OCI-LY7 (cell line): ENCODE measurements at regions not wholly inside any gene's neighbourhood (a gene's known extent, or its start where the extent isn't known, plus 50 kb on each side); places are given as distances from the start of the nearest gene placed in this dataset.
"Not testable (repeated sequence)": the region's sequence is repeated elsewhere in the genome, so short reads cannot be mapped to it uniquely, and the experiment has no call there.

Experiments
- BruUV-seq: library from RNA; stranded (reverse); fragments of 400-500 nt; replicated peaks from 2 replicates; lab custom pipeline; 2021; lab: Mats Ljungman, UMichigan
- CTCF ChIA-PET: fragments of 300-600 bp; sonication (Branson Sonifier 250); formaldehyde crosslinking; loops from one replicate; lab custom pipeline; 2022; ENCODE audit warnings: antibody characterized with exemption; ENCODE audit not compliant: unreplicated experiment; lab: Charles Lee
- POLR2A ChIA-PET: fragments of 300-600 bp; sonication (Branson Sonifier 250); formaldehyde crosslinking; loops from one replicate; lab custom pipeline; 2022; ENCODE audit warnings: antibody characterized with exemption; lab: Charles Lee
- DNase-seq: peaks from one replicate; pipeline ENCODE4 v3.0.0-alpha.2; 2015; ENCODE audit warnings: low spot score
- H2AFZ ChIP-seq: fragments of 200-600 bp; sonication (generic), shearing (Covaris generic); 2 replicates; pipeline ENCODE4 v1.6.1; 2014; ENCODE audit warnings: mild to moderate bottlenecking, antibody characterized with exemption, low read length, moderate library complexity
- H3K27ac ChIP-seq: fragments of 200-600 bp; sonication (generic); 2 replicates; pipeline ENCODE4 v1.5.1; 2014; ENCODE audit warnings: mixed run types, low read depth, mild to moderate bottlenecking, moderate library complexity, low read length, inconsistent platforms; ENCODE audit not compliant: poor library complexity, severe bottlenecking
- H3K36me3 ChIP-seq: fragments of 200-600 bp; sonication (generic); 2 replicates; pipeline ENCODE4 v1.6.1; 2014; ENCODE audit warnings: mild to moderate bottlenecking, antibody characterized with exemption, low read length, moderate library complexity, mixed read lengths; ENCODE audit not compliant: insufficient read depth
- H3K4me1 ChIP-seq: fragments of 200-600 bp; sonication (generic); 2 replicates; pipeline ENCODE4 v1.5.1; 2014; ENCODE audit warnings: mild to moderate bottlenecking, low read length; ENCODE audit not compliant: insufficient read depth, poor library complexity, severe bottlenecking
- H3K4me2 ChIP-seq: fragments of 200-600 bp; sonication (generic); 2 replicates; pipeline ENCODE4 v1.6.1; 2014; ENCODE audit warnings: mild to moderate bottlenecking, low read length
- H3K4me3 ChIP-seq: fragments of 200-600 bp; sonication (generic); 2 replicates; pipeline ENCODE4 v1.5.1; 2014; ENCODE audit warnings: mild to moderate bottlenecking, low read depth, low read length; ENCODE audit not compliant: poor library complexity, severe bottlenecking
- H3K79me2 ChIP-seq: fragments of 200-600 bp; sonication (generic); 2 replicates; pipeline ENCODE4 v1.6.1; 2016; ENCODE audit warnings: low read depth, mild to moderate bottlenecking, low read length, moderate library complexity, mixed read lengths; ENCODE audit not compliant: insufficient read depth
- H3K9me2 ChIP-seq: fragments of 200-600 bp; sonication (generic); 2 replicates; pipeline ENCODE4 v1.6.1; 2016; ENCODE audit warnings: mild to moderate bottlenecking, low read length, mixed read lengths; ENCODE audit not compliant: insufficient read depth
- H3K9me3 ChIP-seq: fragments of 200-600 bp; sonication (generic); 2 replicates; pipeline ENCODE4 v1.6.1; 2014; ENCODE audit warnings: mild to moderate bottlenecking, mixed run types, low read length, mixed read lengths
- H4K20me1 ChIP-seq: fragments of 200-600 bp; sonication (generic); 2 replicates; pipeline ENCODE4 v1.6.1; 2014; ENCODE audit warnings: mild to moderate bottlenecking, antibody characterized with exemption, low read length, moderate library complexity, mixed read lengths; ENCODE audit not compliant: insufficient read depth
- EZH2phosphoT487 ChIP-seq: fragments of 200-600 bp; sonication (generic); IDR thresholded peaks from 2 replicates; pipeline ENCODE4 v1.6.1; 2018; ENCODE audit warnings: low read depth, borderline replicate concordance, mild to moderate bottlenecking, mixed run types, antibody characterized with exemption, low read length, moderate library complexity, mixed read lengths
- intact Hi-C: fragments of 100-400 bp; cut with micrococcal nuclease; formaldehyde crosslinking; loops from one replicate; pipeline ENCODE4 v1.10.0; 2022; ENCODE audit not compliant: unreplicated experiment
- TF ChIP-seq, protein P1 (sequence below): fragments of 200-600 bp; sonication (generic); conservative IDR thresholded peaks from 2 replicates; pipeline ENCODE4 v1.5.1; 2014; ENCODE audit warnings: mild to moderate bottlenecking, antibody characterized with exemption, low read length, moderate library complexity, mixed read lengths

DNA sequence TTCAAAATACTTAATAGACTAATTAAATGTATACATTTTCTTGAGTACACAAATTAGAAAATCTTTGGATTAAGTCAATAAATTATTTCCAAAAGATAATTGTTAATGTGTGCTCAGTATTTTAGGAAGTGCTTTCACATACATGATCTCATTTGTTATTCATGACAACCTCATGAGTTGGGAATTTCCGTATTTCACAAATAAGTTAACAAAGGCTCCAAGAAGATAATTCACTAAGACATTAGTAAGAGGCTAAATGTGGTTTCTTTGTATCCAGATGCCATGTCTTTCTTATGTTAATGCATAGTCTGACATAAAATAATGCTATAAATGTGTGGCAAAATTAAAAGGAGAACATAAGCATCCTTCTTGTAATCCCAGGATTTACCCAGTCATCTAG, 79.5 kb upstream of the TCF21 start:
- CTCF ChIA-PET = no interaction called here
- Histone ChIP-seq H3K4me3 (no peak overlapping the region), H3K27ac (no peak overlapping the region), H4K20me1 (no peaks in the 10 kb centered on the region), H3K4me2 (no peak overlapping the region), H3K9me3 (no peaks in the 10 kb centered on the region), H3K9me2 (no peaks in the 10 kb centered on the region), H2AFZ (no peak overlapping the region), H3K4me1 (no peaks in the 10 kb centered on the region), H3K36me3 (no peaks in the 10 kb centered on the region), H3K79me2 (no peaks in the 10 kb centered on the region)
- no peak for DNase-seq
- BruUV-seq = no TSS peak
- intact Hi-C loops = no loop called here
- TF ChIP-seq, protein P1, sequence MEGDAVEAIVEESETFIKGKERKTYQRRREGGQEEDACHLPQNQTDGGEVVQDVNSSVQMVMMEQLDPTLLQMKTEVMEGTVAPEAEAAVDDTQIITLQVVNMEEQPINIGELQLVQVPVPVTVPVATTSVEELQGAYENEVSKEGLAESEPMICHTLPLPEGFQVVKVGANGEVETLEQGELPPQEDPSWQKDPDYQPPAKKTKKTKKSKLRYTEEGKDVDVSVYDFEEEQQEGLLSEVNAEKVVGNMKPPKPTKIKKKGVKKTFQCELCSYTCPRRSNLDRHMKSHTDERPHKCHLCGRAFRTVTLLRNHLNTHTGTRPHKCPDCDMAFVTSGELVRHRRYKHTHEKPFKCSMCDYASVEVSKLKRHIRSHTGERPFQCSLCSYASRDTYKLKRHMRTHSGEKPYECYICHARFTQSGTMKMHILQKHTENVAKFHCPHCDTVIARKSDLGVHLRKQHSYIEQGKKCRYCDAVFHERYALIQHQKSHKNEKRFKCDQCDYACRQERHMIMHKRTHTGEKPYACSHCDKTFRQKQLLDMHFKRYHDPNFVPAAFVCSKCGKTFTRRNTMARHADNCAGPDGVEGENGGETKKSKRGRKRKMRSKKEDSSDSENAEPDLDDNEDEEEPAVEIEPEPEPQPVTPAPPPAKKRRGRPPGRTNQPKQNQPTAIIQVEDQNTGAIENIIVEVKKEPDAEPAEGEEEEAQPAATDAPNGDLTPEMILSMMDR = no peak
- TF ChIP-seq EZH2phosphoT487 = no peak
- POLR2A ChIA-PET = interaction anchor here (0.6 to 1.0 kb wide), 2 partner anchors 26 to 36 kb away, joined by 3 read pairs; no protein-coding TSS in a partner anchor

DNA sequence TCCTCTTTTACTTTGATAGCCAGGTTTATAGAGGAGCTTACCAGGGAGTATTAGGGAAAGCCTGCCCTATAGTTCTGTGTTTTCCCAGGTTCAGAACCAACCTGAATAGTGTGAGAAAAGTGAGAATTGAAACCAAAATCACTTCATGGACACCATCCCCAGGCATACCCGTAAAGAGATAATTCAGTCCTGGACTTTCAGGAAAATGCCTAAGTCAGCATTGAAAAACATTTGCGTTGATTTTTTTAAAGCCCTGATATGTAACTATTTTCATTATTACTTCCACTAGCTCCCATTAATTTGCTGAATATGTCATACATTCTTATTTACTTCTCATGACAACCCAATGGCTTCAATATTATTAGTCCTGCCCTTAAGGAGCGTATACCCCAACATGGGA, 77.4 kb upstream of the TCF21 start:
- no peak for DNase-seq
- CTCF ChIA-PET = no interaction called here
- Histone ChIP-seq H3K27ac (no peak overlapping the region), H2AFZ (no peak overlapping the region), H3K4me1 (no peaks in the 10 kb centered on the region), H3K36me3 (no peaks in the 10 kb centered on the region), H3K9me3 (no peaks in the 10 kb centered on the region), H3K9me2 (no peaks in the 10 kb centered on the region), H3K79me2 (no peaks in the 10 kb centered on the region), H3K4me3 (no peak overlapping the region), H3K4me2 (no peak overlapping the region), H4K20me1 (no peaks in the 10 kb centered on the region)
- BruUV-seq = no TSS peak
- TF ChIP-seq, protein P1 = no peak
- no peak for TF ChIP-seq EZH2phosphoT487
- POLR2A ChIA-PET = no interaction called here
- intact Hi-C loops = no loop called here

- intact Hi-C loops, H3K79me2 ChIP-seq, H3K4me3 ChIP-seq, H4K20me1 ChIP-seq, H3K4me2 ChIP-seq, H3K9me2 ChIP-seq, H3K4me1 ChIP-seq, POLR2A ChIA-PET, H3K36me3 ChIP-seq, CTCF ChIA-PET, H3K27ac ChIP-seq, BruUV-seq, DNase-seq, H2AFZ ChIP-seq, H3K9me3 ChIP-seq: not testable (repeated sequence)
Observed at GRCh38 chr6:133812446-133812845, 76.5 kb upstream of the TCF21 start.
